Esophagus muscularis mucosa (tissue), 3 donors: ENCODE measurements at regions not wholly inside any gene's neighbourhood (a gene's known extent, or its start where the extent isn't known, plus 50 kb on each side); places are given as distances from the start of the nearest gene placed in this dataset.

Experiments used
- POLR2A ChIP-seq: fragments of 450-650 bp; IDR thresholded peaks from one replicate; pipeline ENCODE4 v1.6.1; 2017; ENCODE audit warnings: antibody characterized with exemption, moderate library complexity, mild to moderate bottlenecking, low read depth
- POLR2AphosphoS5 ChIP-seq, 2 donors: sonication (generic); formaldehyde crosslinking; IDR thresholded peaks; one replicate each; pipeline ENCODE4 v1.6.1; 2017; ENCODE audit warnings: antibody characterized with exemption in 2 of 2
- TF ChIP-seq, protein P1 (sequence below), 3 experiments: fragments of 200-600 bp in 2 of 3; fragments of 450-650 bp in 1 of 3; sonication (generic) in 2 of 3; IDR thresholded peaks; one replicate each; pipeline ENCODE4 v1.5.1; 2017 to 2019; ENCODE audit warnings: antibody characterized with exemption in 3 of 3, mild to moderate bottlenecking in 2 of 3, moderate library complexity in 1 of 3

- TF ChIP-seq POLR2A (no peak), POLR2AphosphoS5 (IDR thresholded peaks at IDR 0.05) (no peak)
- TF ChIP-seq, protein P1, sequence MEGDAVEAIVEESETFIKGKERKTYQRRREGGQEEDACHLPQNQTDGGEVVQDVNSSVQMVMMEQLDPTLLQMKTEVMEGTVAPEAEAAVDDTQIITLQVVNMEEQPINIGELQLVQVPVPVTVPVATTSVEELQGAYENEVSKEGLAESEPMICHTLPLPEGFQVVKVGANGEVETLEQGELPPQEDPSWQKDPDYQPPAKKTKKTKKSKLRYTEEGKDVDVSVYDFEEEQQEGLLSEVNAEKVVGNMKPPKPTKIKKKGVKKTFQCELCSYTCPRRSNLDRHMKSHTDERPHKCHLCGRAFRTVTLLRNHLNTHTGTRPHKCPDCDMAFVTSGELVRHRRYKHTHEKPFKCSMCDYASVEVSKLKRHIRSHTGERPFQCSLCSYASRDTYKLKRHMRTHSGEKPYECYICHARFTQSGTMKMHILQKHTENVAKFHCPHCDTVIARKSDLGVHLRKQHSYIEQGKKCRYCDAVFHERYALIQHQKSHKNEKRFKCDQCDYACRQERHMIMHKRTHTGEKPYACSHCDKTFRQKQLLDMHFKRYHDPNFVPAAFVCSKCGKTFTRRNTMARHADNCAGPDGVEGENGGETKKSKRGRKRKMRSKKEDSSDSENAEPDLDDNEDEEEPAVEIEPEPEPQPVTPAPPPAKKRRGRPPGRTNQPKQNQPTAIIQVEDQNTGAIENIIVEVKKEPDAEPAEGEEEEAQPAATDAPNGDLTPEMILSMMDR (IDR thresholded peaks at IDR 0.05) = no peak
Measured at GRCh38 chr3:109707617-109708016, 370.3 kb upstream of the DPPA4 start.
